NCI-H1092 treated with DMSO at 0.1 percent for 48 hours (cell line): ENCODE measurements at regions not wholly inside any gene's neighbourhood (a gene's known extent, or its start where the extent isn't known, plus 50 kb on each side); places are given as distances from the start of the nearest gene placed in this dataset.
"Not testable (repeated sequence)": the region's sequence is repeated elsewhere in the genome, so short reads cannot be mapped to it uniquely, and the experiment has no call there.

Experiments used
- DNase-seq: peaks from one replicate; lab custom pipeline; 2025; lab: John Stamatoyannopoulos, UW

DNA sequence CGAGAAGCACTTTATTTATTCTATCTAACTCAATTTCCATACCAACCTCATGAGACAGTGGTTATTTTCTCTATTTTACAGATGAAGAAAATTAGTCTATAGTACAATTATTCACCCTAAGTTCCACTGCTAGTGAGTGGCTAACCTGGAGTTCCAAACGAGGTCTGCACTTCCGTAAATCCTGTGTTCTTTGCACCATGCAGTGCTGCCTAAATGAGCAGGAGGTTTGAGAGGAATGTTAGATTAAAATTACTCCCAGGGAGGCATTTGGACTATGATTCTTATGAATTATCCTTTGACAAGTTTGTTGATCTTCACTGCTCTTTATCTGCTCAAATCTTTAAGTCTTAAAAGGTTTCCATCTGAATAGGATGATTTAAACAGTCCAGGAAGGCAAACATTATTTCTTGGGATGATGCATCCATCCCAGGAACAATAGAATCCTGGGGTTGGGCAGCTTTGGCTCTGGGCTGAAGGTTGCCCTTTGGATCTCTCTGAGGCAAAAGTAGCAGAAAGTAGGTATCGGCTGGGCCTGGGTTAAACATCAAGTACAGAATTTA is 400.8 kb downstream of the REEP3 start:
- DNase-seq = no peak

DNA sequence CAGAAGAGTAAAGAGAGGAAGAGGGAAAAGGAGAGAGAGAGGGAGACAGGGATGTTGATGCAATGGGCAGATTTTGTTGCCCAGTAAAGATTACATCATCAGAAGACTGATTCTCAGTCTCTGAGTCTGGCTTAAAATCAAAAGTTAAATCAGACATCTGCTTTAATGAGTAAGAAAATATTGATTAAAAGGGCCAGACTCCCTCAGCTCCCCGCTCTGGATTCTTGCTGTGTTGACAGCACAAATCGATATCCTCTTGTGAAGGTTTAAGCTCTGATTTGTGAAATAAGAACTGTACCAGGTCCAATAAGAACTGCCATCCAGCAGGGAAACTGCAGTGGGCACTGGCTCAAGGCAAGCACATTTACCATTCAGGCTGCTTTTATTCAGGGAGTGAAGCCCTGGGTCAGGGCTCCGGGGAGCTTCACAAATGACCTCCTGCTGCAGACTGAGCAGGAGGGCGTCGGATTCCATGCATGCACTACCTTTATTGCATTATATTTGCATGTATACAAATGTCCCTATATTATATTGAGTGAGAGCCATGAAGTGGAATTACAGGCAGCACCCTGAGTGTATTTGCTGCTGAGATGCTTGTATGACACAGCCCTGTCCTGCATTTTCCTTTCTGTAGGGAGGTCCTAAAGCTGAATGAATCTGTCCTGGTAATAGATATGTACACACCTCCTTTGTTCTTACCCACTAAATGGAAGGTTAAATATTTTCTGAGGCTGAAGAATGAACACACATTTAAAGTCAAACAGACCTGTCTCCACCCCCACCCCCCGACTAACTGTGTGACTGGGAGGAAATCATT is 401.5 kb downstream of the REEP3 start:
- no peak for DNase-seq

- no peak for DNase-seq
Observed at GRCh38 chr10:63929831-63930467, 408.7 kb downstream of the REEP3 start.

- DNase-seq = no peak
Observed at GRCh38 chr10:63930584-63930983, 409.4 kb downstream of the REEP3 start.

- no peak for DNase-seq
Observed at GRCh38 chr10:63935705-63936104, 414.5 kb downstream of the REEP3 start.

GRCh38 chr10:63940277-63940922 is 419.2 kb downstream of the REEP3 start:
- DNase-seq = no peak

DNA sequence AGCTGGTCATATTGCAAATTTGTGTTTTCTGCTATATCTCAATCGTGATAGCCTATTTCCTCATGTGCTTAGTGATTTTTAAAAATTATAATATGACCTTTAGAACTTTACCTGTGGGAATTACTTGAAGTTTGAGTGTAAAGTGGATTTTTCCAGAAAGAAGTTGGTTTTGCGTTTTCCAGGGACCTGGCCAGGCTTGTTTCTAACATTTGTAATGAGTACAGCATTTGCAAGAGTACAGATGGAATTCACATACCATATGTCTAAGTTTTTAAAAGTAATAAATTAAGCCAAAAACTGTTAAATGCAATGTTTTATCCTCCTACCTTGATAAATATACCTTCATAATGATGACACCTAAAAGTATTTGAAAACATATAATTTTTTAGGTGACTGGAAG is 443.2 kb downstream of the REEP3 start:
- DNase-seq = no peak

DNA sequence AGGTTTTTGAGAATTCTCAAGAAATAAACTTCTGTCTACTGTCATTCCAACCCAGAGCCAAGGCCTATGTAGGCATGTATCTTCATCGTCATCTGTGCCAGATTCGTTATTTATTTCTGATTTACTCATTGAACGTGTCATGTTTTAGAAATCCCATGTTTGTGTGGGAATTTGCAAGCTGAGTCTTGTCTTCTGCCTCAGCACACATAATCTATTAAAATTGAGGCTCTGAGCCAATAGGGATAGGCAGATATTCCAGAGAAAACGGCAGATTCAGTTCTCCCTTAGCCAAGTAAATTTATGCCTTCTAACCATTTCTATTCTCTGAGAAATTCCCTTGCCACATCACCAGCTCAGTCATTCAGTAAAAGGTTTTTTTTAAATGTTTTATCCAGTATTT is 444.6 kb downstream of the REEP3 start:
- no peak for DNase-seq

DNA sequence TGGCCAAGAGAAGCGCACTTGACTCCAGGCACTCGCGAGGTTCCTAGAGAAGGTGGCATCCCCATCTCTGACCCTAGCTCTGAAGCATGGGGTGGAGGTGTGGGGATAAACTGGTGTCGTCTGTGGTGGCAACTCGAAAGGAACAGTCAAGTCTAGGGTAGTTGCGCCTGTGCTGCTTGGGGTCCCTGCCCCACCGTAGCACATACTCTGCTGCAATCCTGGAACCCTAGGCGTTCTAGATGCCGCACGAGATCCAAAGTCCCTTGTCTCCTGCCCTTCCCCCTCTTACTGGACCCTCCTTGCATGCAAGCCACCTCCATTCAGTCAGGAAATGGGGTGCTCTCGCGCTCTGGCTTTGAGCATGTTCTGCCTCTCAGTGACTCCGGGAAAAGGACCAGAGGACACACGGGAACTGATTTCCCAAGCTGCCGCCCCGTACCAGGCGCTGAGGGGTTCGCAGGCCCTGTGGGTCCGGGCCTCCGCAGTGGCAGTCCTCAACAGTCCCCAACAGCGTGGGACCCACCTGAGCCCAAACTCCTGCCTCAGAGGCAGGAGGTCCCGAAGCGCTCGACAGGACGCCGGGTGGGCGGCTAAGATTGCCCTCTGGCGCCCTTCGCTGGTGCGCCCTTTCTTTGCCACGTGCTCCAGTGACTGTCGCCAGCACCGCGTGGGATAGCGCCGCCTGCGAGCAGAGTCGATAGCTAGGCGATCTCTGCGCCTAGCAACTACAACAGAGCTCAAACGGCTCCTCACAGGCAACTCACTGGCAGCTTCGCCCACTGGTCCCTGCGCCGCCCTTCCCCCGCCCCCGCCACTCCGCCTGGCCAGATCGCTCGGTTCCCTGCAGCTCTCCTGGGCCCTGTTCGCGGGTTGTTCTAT is 452.0 kb downstream of the REEP3 start:
- no peak for DNase-seq

DNA sequence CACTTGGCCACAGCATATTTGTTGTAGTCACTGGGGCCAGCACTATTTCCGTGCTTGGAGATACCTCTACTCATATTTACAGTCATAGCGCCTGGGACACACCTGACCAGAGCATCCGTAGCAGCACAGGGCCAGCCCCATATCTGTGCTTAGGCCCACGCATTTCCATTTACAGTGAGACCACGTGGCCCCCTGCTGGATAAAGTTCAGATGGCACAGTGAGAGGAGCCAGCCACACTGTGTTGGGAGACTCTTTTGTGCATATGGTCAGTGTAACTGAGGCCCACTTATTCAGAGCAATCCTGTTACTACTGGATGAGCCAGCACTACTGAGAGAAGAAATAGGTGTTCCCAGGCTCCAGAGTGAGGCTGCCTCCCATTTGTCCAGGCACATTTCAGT is 455.3 kb downstream of the REEP3 start:
- peak; percentile 9 for DNase-seq

GRCh38 chr10:63977329-63977923 is 456.2 kb downstream of the REEP3 start:
- no peak for DNase-seq

GRCh38 chr10:63980870-63981269 is 459.7 kb downstream of the REEP3 start:
- DNase-seq = not testable (repeated sequence)

GRCh38 chr10:63984061-63984460 is 462.9 kb downstream of the REEP3 start:
- not testable (repeated sequence) for DNase-seq

- DNase-seq = no peak
Observed at GRCh38 chr10:63986536-63986935, 465.3 kb downstream of the REEP3 start.

- DNase-seq = no peak
Observed at GRCh38 chr10:63987212-63987611, 466.0 kb downstream of the REEP3 start.

GRCh38 chr10:63994371-63994770 is 473.2 kb downstream of the REEP3 start:
- DNase-seq = no peak

GRCh38 chr10:64007157-64007556 is 486.0 kb downstream of the REEP3 start:
- DNase-seq = no peak

- no peak for DNase-seq
Observed at GRCh38 chr10:64010711-64011110, 489.5 kb downstream of the REEP3 start.

GRCh38 chr10:64011912-64012714 is 490.9 kb downstream of the REEP3 start:
- DNase-seq = no peak

- DNase-seq = no peak
Observed at GRCh38 chr10:64014281-64014680, 493.1 kb downstream of the REEP3 start.
